Glutamatergic neuron (in vitro differentiated cells): ENCODE measurements at regions not wholly inside any gene's neighbourhood (a gene's known extent, or its start where the extent isn't known, plus 50 kb on each side); places are given as distances from the start of the nearest gene placed in this dataset.

Experiments
- DNase-seq: peaks from one replicate; pipeline ENCODE4 v3.0.0; 2022
- H3K27ac Mint-ChIP-seq: one replicate; pipeline ENCODE4 v1.8.0; 2020; ENCODE audit warnings: mild to moderate bottlenecking, mixed read lengths, inconsistent platforms; ENCODE audit not compliant: unreplicated experiment
- H3K27me3 Mint-ChIP-seq: one replicate; pipeline ENCODE4 v1.8.0; 2020; ENCODE audit warnings: mild to moderate bottlenecking, moderate library complexity, mixed read lengths, inconsistent platforms; ENCODE audit not compliant: unreplicated experiment
- H3K36me3 Mint-ChIP-seq: one replicate; pipeline ENCODE4 v1.8.0; 2020; ENCODE audit warnings: mild to moderate bottlenecking, mixed read lengths, inconsistent platforms; ENCODE audit not compliant: unreplicated experiment
- H3K4me1 Mint-ChIP-seq: one replicate; pipeline ENCODE4 v1.8.0; 2020; ENCODE audit warnings: mild to moderate bottlenecking, low read depth, mixed read lengths, inconsistent platforms; ENCODE audit not compliant: unreplicated experiment
- H3K4me3 Mint-ChIP-seq: one replicate; pipeline ENCODE4 v1.8.0; 2020; ENCODE audit warnings: mild to moderate bottlenecking, mixed read lengths, inconsistent platforms; ENCODE audit not compliant: unreplicated experiment
- H3K9me3 Mint-ChIP-seq: one replicate; pipeline ENCODE4 v1.8.0; 2020; ENCODE audit warnings: mild to moderate bottlenecking, moderate library complexity, mixed read lengths, inconsistent platforms; ENCODE audit not compliant: unreplicated experiment
- TF ChIP-seq, protein P1 (sequence below): fragments of 200-600 bp; sonication (generic); IDR thresholded peaks from one replicate; pipeline ENCODE4 v1.5.0; 2021; ENCODE audit not compliant: partially characterized antibody, unreplicated experiment

DNA sequence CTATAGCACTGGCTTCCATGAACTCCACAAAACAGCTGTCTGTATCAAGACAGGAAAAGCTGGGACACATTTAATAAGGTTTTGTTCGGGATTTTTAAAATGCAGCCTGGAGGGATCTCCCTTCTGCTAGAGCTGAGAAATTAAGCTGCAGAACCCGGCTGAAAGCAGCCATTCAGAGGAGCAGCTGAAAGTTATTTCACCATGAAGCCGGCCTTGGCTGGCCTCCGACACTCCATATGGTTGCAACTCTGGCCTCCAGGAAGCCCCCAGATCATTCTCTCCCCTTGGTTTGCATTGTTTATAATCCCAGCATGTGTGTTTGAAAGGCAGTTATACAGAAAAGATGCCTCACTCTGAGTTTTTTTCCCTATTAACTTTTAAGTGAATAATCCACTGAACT, 239.4 kb downstream of the SPATA18 start:
- no peaks in the 10 kb centered on the region for H3K36me3 Mint-ChIP-seq
- H3K27me3 Mint-ChIP-seq: no peaks in the 10 kb centered on the region
- no peak for DNase-seq
- TF ChIP-seq, protein P1, sequence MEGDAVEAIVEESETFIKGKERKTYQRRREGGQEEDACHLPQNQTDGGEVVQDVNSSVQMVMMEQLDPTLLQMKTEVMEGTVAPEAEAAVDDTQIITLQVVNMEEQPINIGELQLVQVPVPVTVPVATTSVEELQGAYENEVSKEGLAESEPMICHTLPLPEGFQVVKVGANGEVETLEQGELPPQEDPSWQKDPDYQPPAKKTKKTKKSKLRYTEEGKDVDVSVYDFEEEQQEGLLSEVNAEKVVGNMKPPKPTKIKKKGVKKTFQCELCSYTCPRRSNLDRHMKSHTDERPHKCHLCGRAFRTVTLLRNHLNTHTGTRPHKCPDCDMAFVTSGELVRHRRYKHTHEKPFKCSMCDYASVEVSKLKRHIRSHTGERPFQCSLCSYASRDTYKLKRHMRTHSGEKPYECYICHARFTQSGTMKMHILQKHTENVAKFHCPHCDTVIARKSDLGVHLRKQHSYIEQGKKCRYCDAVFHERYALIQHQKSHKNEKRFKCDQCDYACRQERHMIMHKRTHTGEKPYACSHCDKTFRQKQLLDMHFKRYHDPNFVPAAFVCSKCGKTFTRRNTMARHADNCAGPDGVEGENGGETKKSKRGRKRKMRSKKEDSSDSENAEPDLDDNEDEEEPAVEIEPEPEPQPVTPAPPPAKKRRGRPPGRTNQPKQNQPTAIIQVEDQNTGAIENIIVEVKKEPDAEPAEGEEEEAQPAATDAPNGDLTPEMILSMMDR: no peak
- no peak overlapping the region for H3K27ac Mint-ChIP-seq
- H3K4me3 Mint-ChIP-seq: no peak overlapping the region
- H3K4me1 Mint-ChIP-seq: no peaks in the 10 kb centered on the region
- H3K9me3 Mint-ChIP-seq: no peaks in the 10 kb centered on the region

DNA sequence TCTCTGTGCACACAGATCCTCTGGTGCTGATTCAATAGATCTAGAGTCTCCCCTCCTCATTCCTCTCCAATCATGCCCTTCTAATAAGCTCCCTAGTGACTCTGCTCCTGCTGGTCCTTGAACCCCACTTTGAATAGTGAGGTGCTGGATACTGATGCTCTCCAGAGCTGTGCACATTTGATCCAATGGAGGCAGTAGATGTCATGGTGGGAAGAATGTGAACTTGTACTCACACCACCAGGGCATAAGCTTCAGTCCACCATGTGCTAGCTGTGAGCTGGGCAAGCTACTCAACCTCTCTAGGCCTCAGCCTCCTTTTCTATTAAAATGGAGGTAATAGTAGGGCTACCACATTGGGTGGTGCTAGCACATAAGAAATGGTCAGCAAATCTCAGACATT, 241.1 kb downstream of the SPATA18 start:
- no peaks in the 10 kb centered on the region for H3K27me3 Mint-ChIP-seq
- H3K9me3 Mint-ChIP-seq: no peaks in the 10 kb centered on the region

DNA sequence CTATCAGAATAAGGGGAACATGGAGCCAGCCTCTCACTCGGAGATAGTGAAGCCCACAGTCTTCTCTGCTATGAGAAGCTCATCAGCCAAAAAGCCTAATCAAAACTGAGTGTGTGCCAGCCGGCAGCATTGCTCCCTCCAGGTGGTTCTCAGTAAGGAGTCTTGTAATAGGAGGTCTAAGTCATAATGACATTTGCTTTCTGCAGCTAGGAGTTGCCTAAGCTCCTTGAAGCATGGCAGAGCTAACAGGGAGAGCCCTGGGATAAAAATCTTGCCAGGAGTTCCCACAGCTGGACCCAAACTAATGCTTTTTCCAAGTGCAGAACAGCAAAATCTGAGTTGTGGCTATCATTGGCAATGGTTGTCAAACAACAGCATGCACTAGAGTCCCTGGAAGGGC, 245.2 kb downstream of the SPATA18 start:
- H3K4me3 Mint-ChIP-seq: no peak overlapping the region

More for the DNA sequence above, 241.1 kb downstream of the SPATA18 start:
- TF ChIP-seq, protein P1: no peak
- Mint-ChIP-seq H3K27ac (no peak overlapping the region), H3K4me1 (no peaks in the 10 kb centered on the region), H3K4me3 (no peak overlapping the region), H3K36me3 (no peaks in the 10 kb centered on the region)
- no peak for DNase-seq

DNA sequence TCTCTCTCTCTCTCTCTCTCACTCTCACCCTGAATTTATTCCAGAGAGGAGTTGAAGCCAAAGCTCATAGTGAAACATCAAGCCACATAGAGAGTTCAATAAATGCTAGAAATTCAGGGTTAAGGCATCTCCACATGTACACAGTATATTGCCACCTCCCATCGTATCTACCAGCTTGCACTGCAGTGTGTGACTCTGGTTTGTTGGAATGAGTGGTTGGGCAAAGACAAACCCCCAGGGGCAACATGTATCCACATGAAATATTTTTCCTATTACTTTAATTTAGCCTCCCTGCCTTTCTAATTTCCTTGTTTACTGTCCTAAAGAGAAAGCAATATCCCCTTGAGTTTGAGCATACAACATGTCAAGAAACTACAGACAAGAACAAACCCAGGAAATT, 247.3 kb downstream of the SPATA18 start:
- no peak for DNase-seq
- no peaks in the 10 kb centered on the region for H3K4me1 Mint-ChIP-seq
- TF ChIP-seq, protein P1: no peak
- H3K9me3 Mint-ChIP-seq: no peaks in the 10 kb centered on the region
- H3K4me3 Mint-ChIP-seq: no peak overlapping the region
- no peaks in the 10 kb centered on the region for H3K27me3 Mint-ChIP-seq
- H3K36me3 Mint-ChIP-seq: no peaks in the 10 kb centered on the region
- H3K27ac Mint-ChIP-seq: no peak overlapping the region

More for the DNA sequence above, 245.2 kb downstream of the SPATA18 start:
- H3K4me1 Mint-ChIP-seq: no peaks in the 10 kb centered on the region
- TF ChIP-seq, protein P1: no peak
- no peak overlapping the region for H3K27ac Mint-ChIP-seq
- no peaks in the 10 kb centered on the region for H3K9me3 Mint-ChIP-seq
- no peaks in the 10 kb centered on the region for H3K36me3 Mint-ChIP-seq
- DNase-seq: no peak
- H3K27me3 Mint-ChIP-seq: no peaks in the 10 kb centered on the region

DNA sequence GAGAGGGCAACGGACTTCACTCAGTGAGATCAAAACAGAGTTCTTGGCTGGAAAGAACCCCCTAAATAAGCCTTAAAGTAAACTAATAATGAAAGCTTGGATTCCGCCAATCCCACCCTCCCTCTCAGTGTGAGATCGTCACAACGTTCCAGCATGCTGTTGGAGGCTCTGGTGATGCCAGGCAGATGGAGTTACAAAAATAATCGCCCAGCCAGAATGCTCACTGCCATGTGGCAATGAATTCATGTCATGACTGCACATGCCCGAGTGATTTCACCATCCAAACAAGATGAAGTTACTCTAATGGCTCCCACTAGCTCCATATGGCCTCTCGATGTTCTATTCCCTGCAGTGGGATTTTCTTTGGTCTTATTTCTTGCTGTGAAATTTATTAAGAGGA, 248.0 kb downstream of the SPATA18 start:
- TF ChIP-seq, protein P1: no peak
- H3K9me3 Mint-ChIP-seq: no peaks in the 10 kb centered on the region
- no peak overlapping the region for H3K4me3 Mint-ChIP-seq
- no peak overlapping the region for H3K27ac Mint-ChIP-seq
- no peaks in the 10 kb centered on the region for H3K27me3 Mint-ChIP-seq
- no peaks in the 10 kb centered on the region for H3K36me3 Mint-ChIP-seq
- no peak for DNase-seq
- H3K4me1 Mint-ChIP-seq: no peaks in the 10 kb centered on the region
